NCI-H2227 treated with DMSO at 0.1 percent for 48 hours (cell line): ENCODE measurements at regions not wholly inside any gene's neighbourhood (a gene's known extent, or its start where the extent isn't known, plus 50 kb on each side); places are given as distances from the start of the nearest gene placed in this dataset.
"Not testable (repeated sequence)": the region's sequence is repeated elsewhere in the genome, so short reads cannot be mapped to it uniquely, and the experiment has no call there.

ENCODE experiments used
- DNase-seq: peaks from one replicate; lab custom pipeline; 2025; lab: John Stamatoyannopoulos, UW

GRCh38 chr1:157368363-157368762 is 184.0 kb downstream of the FCRL5 start:
- DNase-seq = no peak

GRCh38 chr1:157367870-157368269 is 184.4 kb downstream of the FCRL5 start:
- no peak for DNase-seq

- no peak for DNase-seq
These were observed 185.1 kb downstream of the FCRL5 start for GRCh38 chr1:157367091-157367739.

GRCh38 chr1:157364612-157365011 is 187.7 kb downstream of the FCRL5 start:
- DNase-seq = no peak

- DNase-seq = no peak
These were observed 188.6 kb downstream of the FCRL5 start for GRCh38 chr1:157363660-157364140.

- DNase-seq = no peak
These were observed 192.3 kb downstream of the FCRL5 start for GRCh38 chr1:157360023-157360390.

DNA sequence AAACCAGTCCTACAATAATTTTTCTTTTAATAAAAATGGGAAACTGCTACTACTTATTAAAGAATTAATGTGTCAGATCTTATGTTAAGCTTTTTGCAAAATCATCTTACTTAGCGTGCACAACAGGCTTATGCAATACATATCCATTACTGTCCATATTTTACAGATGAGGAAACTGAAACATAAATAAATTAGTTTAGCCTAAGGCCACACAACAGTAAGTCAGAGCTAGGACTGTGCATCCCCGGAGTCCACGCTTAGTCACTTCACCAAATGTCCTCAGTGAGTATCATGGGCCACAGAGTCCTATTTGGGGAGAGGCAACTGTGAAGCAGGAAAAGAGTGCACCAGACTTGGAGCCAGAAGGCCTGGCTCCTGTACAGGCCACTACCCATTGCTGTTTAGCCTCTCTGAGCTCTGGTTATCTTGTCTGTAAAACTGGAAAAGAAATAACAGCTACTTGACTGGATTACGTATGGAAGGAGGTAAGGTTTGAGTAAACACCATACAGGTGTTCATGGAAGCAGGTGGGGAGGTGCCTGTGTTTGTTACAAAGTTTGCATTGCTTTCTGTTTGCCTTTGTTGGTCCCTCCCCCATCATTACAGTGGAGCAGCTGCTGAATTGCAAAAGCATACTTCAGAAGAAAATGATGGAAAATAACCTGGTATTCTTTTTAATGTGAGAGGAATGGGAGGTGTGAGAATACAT is 192.8 kb downstream of the FCRL5 start:
- DNase-seq = no peak

DNA sequence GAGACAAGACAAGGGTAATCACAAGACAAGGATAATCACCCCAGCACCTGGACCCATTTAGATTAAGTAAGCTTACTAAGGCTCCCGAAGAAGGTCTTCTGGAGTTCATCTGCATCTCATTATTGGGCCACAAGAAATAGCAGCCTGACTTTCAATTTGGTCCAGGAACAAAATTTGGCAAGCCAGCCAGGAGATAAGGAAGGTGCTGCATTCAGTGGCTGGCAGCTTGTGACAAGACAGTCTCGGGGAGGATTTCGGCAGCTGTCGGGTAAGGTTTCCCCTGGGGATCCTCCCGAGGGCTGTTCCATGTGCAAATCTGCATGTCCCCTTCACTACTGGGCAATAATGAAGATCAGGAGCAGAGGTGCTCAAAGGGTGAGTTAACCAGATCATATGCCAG is 195.2 kb downstream of the FCRL5 start:
- no peak for DNase-seq

- DNase-seq = no peak
These were observed 195.7 kb downstream of the FCRL5 start for GRCh38 chr1:157356601-157357000.

DNA sequence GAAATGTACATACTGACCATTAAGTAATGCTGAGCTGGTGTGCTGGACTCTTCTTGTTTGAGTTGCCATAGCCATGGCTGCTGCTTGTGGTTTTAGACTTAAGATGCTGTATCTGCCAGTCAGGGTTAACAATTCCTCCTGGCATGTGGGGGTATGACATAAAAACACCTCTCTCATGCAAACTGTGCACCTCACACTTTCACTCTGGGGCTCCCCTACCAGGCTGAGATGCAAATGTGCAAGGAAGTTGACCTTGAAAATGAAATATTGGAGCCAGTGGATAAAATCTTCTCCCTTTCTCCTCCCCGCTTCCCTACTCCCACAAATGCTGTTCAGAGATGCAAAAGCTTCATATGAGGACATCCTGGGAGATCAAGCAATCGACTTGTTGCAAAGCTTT is 198.8 kb downstream of the FCRL5 start:
- DNase-seq = no peak

DNA sequence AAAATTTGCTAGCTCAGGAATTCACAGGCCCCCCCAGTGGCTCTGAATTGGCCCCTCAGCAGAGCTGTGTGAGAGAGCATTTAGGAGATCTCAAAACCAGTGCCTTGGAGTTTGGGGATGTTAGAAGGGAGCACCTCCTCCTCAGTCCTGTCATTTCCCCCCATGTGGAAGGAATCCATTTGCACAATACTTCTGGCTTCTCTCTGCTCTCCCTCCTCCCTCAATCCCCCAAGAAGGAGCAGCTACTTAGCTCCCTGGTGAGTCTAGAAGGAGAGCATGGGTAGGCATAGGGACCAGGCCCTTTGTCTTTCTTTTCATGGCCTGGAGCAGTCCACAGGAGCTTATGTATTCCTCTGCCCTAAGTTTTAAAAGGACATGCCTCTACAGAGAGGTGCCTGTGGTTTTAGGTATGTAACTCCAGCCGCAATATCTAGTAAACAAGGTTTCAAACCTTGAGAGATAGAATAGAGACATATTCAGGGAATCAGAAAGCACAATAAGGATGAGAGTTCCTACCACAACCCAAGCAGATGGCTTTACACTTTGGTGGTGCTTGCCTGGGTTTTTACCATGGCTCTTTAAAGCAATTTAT is 199.4 kb downstream of the FCRL5 start:
- DNase-seq = no peak

GRCh38 chr1:157352216-157352615 is 200.1 kb downstream of the FCRL5 start:
- no peak for DNase-seq

DNA sequence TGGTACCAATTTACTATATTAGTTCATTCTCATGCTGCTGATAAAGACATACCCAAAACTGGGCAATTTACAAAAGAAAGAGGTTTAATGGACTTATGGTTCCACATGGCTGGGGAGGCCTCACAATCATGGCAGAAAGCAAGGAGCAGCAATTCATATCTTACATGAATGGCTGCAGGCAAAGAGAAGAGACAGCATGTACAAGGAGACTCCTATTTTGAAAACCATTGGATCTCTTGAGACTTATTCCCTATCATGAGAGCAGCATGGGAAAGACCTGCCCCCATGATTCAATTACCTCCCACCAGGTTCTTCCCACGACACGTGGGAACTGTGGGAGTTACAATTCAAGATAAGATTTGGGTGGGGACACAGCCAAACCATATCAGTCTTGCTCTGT is 200.5 kb downstream of the FCRL5 start:
- not testable (repeated sequence) for DNase-seq

DNA sequence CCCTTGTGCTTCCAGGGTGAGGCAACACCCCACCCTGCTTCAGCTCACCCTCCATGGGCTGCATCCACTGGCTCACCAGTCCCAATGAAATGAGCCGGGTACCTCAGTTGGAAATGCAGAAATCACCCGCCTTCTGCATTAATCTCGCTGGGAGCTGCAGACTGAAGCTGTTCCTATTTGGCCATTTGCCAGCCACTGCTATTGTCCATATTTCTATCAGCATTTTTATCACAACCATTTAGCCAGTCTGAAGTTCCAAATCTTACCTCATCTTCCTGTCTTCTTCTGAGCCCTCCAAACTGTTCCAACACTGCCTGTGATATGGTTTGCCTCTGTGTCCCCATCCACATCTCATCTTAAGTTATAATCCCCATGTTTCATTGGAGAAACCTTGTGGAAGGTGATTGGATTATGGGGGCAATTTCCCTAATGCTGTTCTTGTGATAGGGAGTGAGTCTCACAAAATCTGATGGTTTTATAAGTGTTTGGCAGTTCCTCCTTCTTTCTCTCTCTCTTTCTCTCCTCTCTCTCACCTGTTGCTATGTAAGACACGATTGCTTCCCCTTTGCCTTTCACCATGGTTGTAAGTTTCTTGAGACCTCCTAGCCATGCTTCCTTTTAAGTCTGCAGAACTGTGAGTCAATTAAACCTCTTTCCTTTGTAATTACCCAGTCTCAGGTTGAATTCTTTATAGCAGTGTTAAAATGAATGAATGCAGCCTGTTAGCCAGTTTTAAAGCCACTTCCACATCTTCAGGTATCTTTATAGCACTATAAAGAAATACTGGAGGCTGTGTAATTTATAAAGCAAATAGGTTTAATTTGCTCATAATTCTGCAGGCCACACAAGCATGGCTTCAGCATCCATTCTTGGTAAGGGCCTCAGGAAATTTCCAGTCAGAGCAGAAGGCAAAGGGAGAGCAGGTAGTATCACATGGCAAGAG is 203.5 kb downstream of the FCRL5 start:
- DNase-seq = no peak

DNA sequence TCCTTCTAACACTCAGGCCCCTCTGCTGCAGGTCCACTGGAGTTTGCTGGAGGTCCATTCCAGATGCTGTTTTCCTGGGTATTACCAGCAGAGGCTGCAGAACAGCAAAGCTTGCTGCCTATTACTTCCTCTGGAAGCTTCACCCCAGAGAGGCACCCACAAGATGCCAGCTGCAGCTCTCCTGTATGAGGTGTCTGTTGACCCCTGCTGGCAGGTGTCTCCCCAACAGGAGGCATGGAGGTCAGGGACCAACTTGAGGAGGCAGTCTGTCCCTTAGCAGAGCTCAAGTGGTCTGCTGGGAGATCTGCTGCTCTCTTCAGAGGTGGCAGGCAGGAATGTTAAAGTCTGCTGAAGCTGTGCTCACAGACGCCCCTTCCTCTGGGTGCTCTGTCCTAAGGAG is 204.8 kb downstream of the FCRL5 start:
- no peak for DNase-seq

- DNase-seq = not testable (repeated sequence)
These were observed 199.6 kb upstream of the ETV3 start for GRCh38 chr1:157337785-157338184.

GRCh38 chr1:157335056-157335455 is 196.9 kb upstream of the ETV3 start:
- no peak for DNase-seq

DNA sequence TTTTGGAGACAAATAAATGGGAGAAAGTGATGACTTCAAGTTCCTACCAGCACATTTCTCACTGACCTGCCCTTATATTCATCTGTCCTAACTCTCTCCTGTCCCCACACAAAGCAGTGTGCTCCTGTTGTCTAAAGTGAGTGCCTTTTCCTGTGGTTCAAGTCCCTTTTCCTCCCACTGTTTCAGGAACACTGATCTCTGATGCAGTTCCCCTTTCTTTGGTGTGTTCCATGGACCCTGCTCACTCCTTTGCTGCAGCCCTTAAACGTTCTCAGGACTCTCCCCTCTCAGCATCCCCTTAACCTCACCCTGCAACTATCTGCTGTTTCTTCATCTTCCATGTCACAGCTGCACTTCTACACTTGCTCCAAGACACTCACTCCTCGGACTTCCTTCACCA is 195.8 kb upstream of the ETV3 start:
- no peak for DNase-seq

DNA sequence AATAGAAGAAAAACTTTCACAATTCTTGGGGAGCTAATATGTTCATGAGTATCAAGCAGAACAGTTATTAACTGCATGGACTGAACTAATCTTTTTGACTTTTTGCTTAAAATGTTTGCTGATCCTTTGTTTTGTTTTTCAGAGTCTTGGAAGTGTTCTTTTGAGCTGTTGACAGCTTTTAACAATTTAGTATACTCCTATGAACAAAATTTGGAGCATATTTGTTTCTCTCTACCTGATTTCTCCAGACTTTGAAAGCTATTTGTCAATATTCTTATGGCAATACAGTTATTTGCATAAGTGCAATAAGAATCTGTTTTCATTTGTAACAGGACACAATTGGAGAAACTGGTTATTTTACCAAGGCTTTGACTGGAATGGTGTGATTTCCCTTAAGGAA is 192.0 kb upstream of the ETV3 start:
- not testable (repeated sequence) for DNase-seq

- DNase-seq = not testable (repeated sequence)
These were observed 189.9 kb upstream of the ETV3 start for GRCh38 chr1:157328120-157328519.

DNA sequence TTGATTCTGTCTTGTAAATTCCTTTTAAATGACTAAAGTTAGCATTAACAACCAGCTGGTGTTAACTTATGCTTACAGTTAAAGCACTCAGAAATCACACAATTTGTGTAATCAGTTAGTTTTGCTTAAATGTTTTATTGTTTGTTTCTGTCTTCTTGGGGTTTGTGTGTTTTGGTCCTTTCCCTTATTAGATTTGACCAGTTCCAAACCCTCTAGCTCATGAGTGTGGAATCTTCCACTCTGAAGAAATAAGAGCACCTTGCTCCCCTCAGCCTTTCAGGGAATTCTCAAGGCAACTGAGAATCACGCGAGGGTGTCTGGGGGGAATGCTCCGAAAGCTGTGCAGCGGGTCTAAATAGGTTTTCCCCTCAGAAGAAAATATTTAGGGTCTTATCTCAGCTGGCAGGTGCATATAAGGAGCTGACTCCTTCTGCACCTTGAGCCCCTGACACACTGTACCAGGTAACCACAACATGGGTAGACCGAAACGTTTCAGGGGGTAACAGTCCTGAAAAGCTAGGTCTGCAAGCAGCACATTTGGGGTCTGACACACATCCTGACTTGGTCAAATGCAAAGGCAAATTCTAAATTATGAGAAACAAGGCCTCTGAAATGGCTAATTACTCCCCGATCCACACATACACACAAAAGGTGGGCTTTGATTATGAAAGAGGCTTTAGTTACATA is 188.1 kb upstream of the ETV3 start:
- no peak for DNase-seq

DNA sequence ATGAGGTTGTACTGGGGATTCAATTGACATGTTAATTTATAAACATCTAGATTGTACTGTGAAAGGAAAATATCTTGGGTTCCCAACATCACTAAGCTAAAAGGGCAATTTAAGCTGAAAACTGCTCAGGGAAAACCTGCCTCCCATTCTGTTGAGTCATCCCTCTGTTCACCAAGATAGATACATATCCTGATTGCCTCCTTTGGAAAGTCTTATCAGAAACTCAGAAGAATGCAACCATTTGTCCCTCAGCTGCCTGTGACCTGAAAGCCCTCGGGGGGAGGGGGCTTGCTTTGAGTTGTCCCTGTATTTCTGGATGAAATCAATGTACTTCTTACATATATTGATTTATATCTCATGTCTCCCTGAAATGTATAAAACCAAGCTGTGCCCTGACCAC is 187.0 kb upstream of the ETV3 start:
- DNase-seq = no peak
